Liver (tissue), 8 donors: ENCODE measurements at regions not wholly inside any gene's neighbourhood (a gene's known extent, or its start where the extent isn't known, plus 50 kb on each side); places are given as distances from the start of the nearest gene placed in this dataset.

ENCODE experiments used
- DNase-seq: peaks from one replicate; pipeline ENCODE4 v3.0.0-alpha.2; 2017; ENCODE audit warnings: low spot score
- H3K27ac ChIP-seq, 2 donors: one replicate each; pipeline ENCODE4 v1.7.0; 2013; ENCODE audit warnings: inconsistent platforms in 2 of 2, low read length in 2 of 2, control low read depth in 1 of 2, low read depth in 1 of 2, mild to moderate bottlenecking in 1 of 2
- H3K27me3 ChIP-seq, 4 donors: one replicate each; pipeline versions ENCODE4 v1.6.1 to v1.7.0; 2013; ENCODE audit warnings: low read length in 3 of 4, inconsistent platforms in 1 of 4, mild to moderate bottlenecking in 1 of 4, moderate library complexity in 1 of 4; ENCODE audit not compliant: control insufficient read depth in 4 of 4, insufficient read depth in 4 of 4
- H3K36me3 ChIP-seq, 4 donors: one replicate each; pipeline versions ENCODE4 v1.6.1 to v1.7.0; 2013; ENCODE audit warnings: low read length in 3 of 4, mild to moderate bottlenecking in 3 of 4, low read depth in 1 of 4, moderate library complexity in 1 of 4; ENCODE audit not compliant: control insufficient read depth in 4 of 4, insufficient read depth in 3 of 4
- H3K4me1 ChIP-seq, 4 donors: one replicate each; pipeline versions ENCODE4 v1.6.1 to v1.7.0; 2013; ENCODE audit warnings: low read length in 3 of 4, mild to moderate bottlenecking in 3 of 4, moderate library complexity in 1 of 4; ENCODE audit not compliant: control insufficient read depth in 4 of 4, insufficient read depth in 4 of 4
- H3K4me3 ChIP-seq, 3 donors: one replicate each; pipeline versions ENCODE4 v1.6.1 to v1.7.0; 2013; ENCODE audit warnings: low read length in 3 of 3, control low read depth in 1 of 3, low read depth in 1 of 3, mild to moderate bottlenecking in 1 of 3
- H3K9ac ChIP-seq, 2 donors: one replicate each; pipeline ENCODE4 v1.7.0; 2013; ENCODE audit warnings: low read length in 2 of 2, mild to moderate bottlenecking in 2 of 2, moderate library complexity in 2 of 2, control low read depth in 1 of 2, low read depth in 1 of 2
- H3K9me3 ChIP-seq, 4 donors: one replicate each; pipeline versions ENCODE4 v1.6.1 to v1.7.0; 2013; ENCODE audit warnings: low read length in 3 of 4; ENCODE audit not compliant: control insufficient read depth in 4 of 4
- ATF3 ChIP-seq: IDR thresholded peaks from 2 replicates; pipeline ENCODE4 v1.6.1; 2016; ENCODE audit warnings: antibody characterized with exemption
- CTCF ChIP-seq: fragments of 150-350 bp; IDR thresholded peaks from 2 replicates; pipeline ENCODE4 v1.5.1; 2017; ENCODE audit warnings: improper control_type of control experiment, low read depth, low read length; ENCODE audit not compliant: missing input control
- EGR1 ChIP-seq, 2 donors: IDR thresholded peaks; 2 replicates each; pipeline ENCODE4 v1.6.1; 2016 to 2018; ENCODE audit warnings: antibody characterized with exemption in 2 of 2, low read depth in 2 of 2
- FOXA1 ChIP-seq: IDR thresholded peaks from 2 replicates; pipeline ENCODE4 v1.6.1; 2016; ENCODE audit warnings: antibody characterized with exemption
- FOXA2 ChIP-seq: IDR thresholded peaks from 2 replicates; pipeline ENCODE4 v1.6.1; 2016; ENCODE audit warnings: antibody characterized with exemption
- GABPA ChIP-seq, 2 donors: IDR thresholded peaks in 1 of 2; conservative IDR thresholded peaks in 1 of 2; 2 replicates each; pipeline ENCODE4 v1.6.1; 2016; ENCODE audit warnings: antibody characterized with exemption in 2 of 2, mild to moderate bottlenecking in 1 of 2, moderate library complexity in 1 of 2
- HNF4A ChIP-seq, 2 donors: conservative IDR thresholded peaks; 2 replicates each; pipeline ENCODE4 v1.6.1; 2016; ENCODE audit warnings: antibody characterized with exemption in 2 of 2, mild to moderate bottlenecking in 2 of 2
- HNF4G ChIP-seq: IDR thresholded peaks from 2 replicates; pipeline ENCODE4 v1.6.1; 2016; ENCODE audit warnings: antibody characterized with exemption
- JUND ChIP-seq, 2 donors: IDR thresholded peaks; 2 replicates each; pipeline ENCODE4 v1.6.1; 2016; ENCODE audit warnings: antibody characterized with exemption in 2 of 2
- MAX ChIP-seq: IDR thresholded peaks from 2 replicates; pipeline ENCODE4 v1.6.1; 2016; ENCODE audit warnings: antibody characterized with exemption
- NR2F2 ChIP-seq: IDR thresholded peaks from 2 replicates; pipeline ENCODE4 v1.6.1; 2016; ENCODE audit warnings: antibody characterized with exemption
- RAD21 ChIP-seq, 2 donors: IDR thresholded peaks; 2 replicates each; pipeline ENCODE4 v1.6.1; 2016; ENCODE audit warnings: antibody characterized with exemption in 2 of 2, mild to moderate bottlenecking in 2 of 2
- REST ChIP-seq: IDR thresholded peaks from 2 replicates; pipeline ENCODE4 v1.6.1; 2016; ENCODE audit warnings: antibody characterized with exemption, mild to moderate bottlenecking
- RXRA ChIP-seq, 2 donors: IDR thresholded peaks; 2 replicates each; pipeline ENCODE4 v1.6.1; 2017 to 2018; ENCODE audit warnings: antibody characterized with exemption in 2 of 2, mild to moderate bottlenecking in 1 of 2
- SP1 ChIP-seq: IDR thresholded peaks from 2 replicates; pipeline ENCODE4 v1.6.1; 2018; ENCODE audit warnings: antibody characterized with exemption, mild to moderate bottlenecking
- TAF1 ChIP-seq: conservative IDR thresholded peaks from 2 replicates; pipeline ENCODE4 v1.6.1; 2016; ENCODE audit warnings: antibody characterized with exemption, mild to moderate bottlenecking
- YY1 ChIP-seq: IDR thresholded peaks from 2 replicates; pipeline ENCODE4 v1.6.1; 2016; ENCODE audit warnings: antibody characterized with exemption, mild to moderate bottlenecking
- WGBS: extraction: QIAGEN DNeasy Blood & Tissue Kit; methylation state at CpG from one replicate; pipeline ENCODE4 v1.1.7; 2013; 5-methylcytosine and 5-hydroxymethylcytosine counted together
- donor health status: healthy.
- donor health status: healthy.
- donor health status: healthy.
- donor health status: healthy.
- donor health status: healthy.

GRCh38 chr3:163852233-163852632 is 1226.1 kb downstream of the SI start:
- Histone ChIP-seq H3K4me3 (no peak overlapping the region), H3K36me3 (no peaks in the 10 kb centered on the region), H3K4me1 (no peaks in the 10 kb centered on the region), H3K9ac (no peak overlapping the region), H3K9me3 (no peaks in the 10 kb centered on the region), H3K27me3 (peaks cover 0 to 3% (median 0%) of the 10 kb centered on the region in 4 donors), H3K27ac (no peak overlapping the region)
- DNase-seq = no peak
- 78% methylated on average over 2 of the region's 2 CpGs for WGBS
- TF ChIP-seq TAF1 = no peak
- TF ChIP-seq EGR1 (IDR thresholded peaks at IDR 0.05; ENCODE audit: low read depth in 2 of 2) = no peak
- TF ChIP-seq MAX = no peak
- TF ChIP-seq GABPA (IDR thresholded peaks at IDR 0.05 in 1 of 2, conservative IDR thresholded peaks at IDR 0.05 in 1 of 2) = no peak
- no peak for TF ChIP-seq YY1
- no peak for TF ChIP-seq JUND (IDR thresholded peaks at IDR 0.05)
- TF ChIP-seq RXRA (IDR thresholded peaks at IDR 0.05) = no peak
- TF ChIP-seq NR2F2 = no peak
- TF ChIP-seq RAD21 (IDR thresholded peaks at IDR 0.05) = no peak
- TF ChIP-seq HNF4G = no peak
- no peak for TF ChIP-seq ATF3
- TF ChIP-seq FOXA2 = no peak

- H3K4me1 ChIP-seq = no peaks in the 10 kb centered on the region
- no peak overlapping the region for H3K27ac ChIP-seq
- no peak for TF ChIP-seq HNF4A (conservative IDR thresholded peaks at IDR 0.05)
- no peak for DNase-seq
- no peak overlapping the region for H3K9ac ChIP-seq
- no peaks in the 10 kb centered on the region for H3K36me3 ChIP-seq
- H3K9me3 ChIP-seq = no peaks in the 10 kb centered on the region
- H3K27me3 ChIP-seq = no peaks in the 10 kb centered on the region
- WGBS = 56% methylated on average over 4 of the region's 4 CpGs
- H3K4me3 ChIP-seq = no peak overlapping the region
Observed at GRCh38 chr3:163838769-163839168, 1239.5 kb downstream of the SI start.

GRCh38 chr3:163832547-163832946 is 1245.7 kb downstream of the SI start:
- no peak for DNase-seq
- no peak overlapping the region for H3K9ac ChIP-seq
- H3K4me3 ChIP-seq = no peak overlapping the region
- 59% methylated on average over 2 of the region's 2 CpGs for WGBS
- H3K4me1 ChIP-seq = no peaks in the 10 kb centered on the region
- TF ChIP-seq JUND (IDR thresholded peaks at IDR 0.05) (no peak), SP1 (no peak), ATF3 (no peak), HNF4G (no peak), YY1 (no peak), REST (no peak), FOXA2 (no peak), TAF1 (no peak), CTCF (no peak), FOXA1 (no peak), GABPA (IDR thresholded peaks at IDR 0.05 in 1 of 2, conservative IDR thresholded peaks at IDR 0.05 in 1 of 2) (no peak), HNF4A (conservative IDR thresholded peaks at IDR 0.05) (no peak), NR2F2 (no peak), RXRA (IDR thresholded peaks at IDR 0.05) (no peak)
- no peaks in the 10 kb centered on the region for H3K27me3 ChIP-seq
- H3K9me3 ChIP-seq = no peaks in the 10 kb centered on the region
- no peak overlapping the region for H3K27ac ChIP-seq
- H3K36me3 ChIP-seq = no peaks in the 10 kb centered on the region
